A673 (cell line): ENCODE measurements at regions not wholly inside any gene's neighbourhood (a gene's known extent, or its start where the extent isn't known, plus 50 kb on each side); places are given as distances from the start of the nearest gene placed in this dataset.

Experiments
- EZH2 ChIP-seq: fragments of 200-600 bp; sonication (generic); IDR thresholded peaks from 2 replicates; pipeline ENCODE4 v1.6.1; 2017; ENCODE audit warnings: borderline replicate concordance, low read depth, mild to moderate bottlenecking, mixed read lengths, antibody characterized with exemption, low read length; ENCODE audit not compliant: poor library complexity, severe bottlenecking
- TF ChIP-seq, protein P1 (sequence below): fragments of 300-800, 200-600 bp; sonication (generic); conservative IDR thresholded peaks from 2 replicates; pipeline ENCODE4 v1.5.1; 2017; ENCODE audit warnings: low read depth, mild to moderate bottlenecking, antibody characterized with exemption, low read length, moderate library complexity, mixed read lengths

GRCh38 chr6:44594481-44594880 lies 207.0 kb downstream of the CDC5L start:
- TF ChIP-seq, protein P1, sequence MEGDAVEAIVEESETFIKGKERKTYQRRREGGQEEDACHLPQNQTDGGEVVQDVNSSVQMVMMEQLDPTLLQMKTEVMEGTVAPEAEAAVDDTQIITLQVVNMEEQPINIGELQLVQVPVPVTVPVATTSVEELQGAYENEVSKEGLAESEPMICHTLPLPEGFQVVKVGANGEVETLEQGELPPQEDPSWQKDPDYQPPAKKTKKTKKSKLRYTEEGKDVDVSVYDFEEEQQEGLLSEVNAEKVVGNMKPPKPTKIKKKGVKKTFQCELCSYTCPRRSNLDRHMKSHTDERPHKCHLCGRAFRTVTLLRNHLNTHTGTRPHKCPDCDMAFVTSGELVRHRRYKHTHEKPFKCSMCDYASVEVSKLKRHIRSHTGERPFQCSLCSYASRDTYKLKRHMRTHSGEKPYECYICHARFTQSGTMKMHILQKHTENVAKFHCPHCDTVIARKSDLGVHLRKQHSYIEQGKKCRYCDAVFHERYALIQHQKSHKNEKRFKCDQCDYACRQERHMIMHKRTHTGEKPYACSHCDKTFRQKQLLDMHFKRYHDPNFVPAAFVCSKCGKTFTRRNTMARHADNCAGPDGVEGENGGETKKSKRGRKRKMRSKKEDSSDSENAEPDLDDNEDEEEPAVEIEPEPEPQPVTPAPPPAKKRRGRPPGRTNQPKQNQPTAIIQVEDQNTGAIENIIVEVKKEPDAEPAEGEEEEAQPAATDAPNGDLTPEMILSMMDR = no peak
- TF ChIP-seq EZH2 = no peak
